ENCODE measurements at regions not wholly inside any gene's neighbourhood (a gene's known extent, or its start where the extent isn't known, plus 50 kb on each side); places are given as distances from the start of the nearest gene placed in this dataset.

DNA sequence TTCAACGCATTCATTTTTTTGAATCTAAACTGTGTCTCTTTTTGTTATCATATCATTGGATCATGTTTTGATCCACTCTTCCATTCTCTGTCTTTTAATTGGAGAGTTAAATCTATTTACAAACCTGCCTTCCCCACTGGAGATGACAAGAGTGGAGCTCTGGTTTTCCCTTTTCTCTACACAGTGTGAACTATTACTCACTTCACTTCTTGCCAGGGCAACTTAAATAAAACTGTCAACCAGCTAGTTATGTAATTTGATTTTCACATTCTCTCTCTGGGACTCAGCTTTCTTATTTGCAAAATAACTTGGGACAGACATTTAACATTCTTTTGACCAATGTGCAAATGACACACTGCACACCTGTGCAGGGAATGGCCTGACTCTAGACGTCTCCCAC is 230.8 kb upstream of the CST7 start:
- DNase-seq (ENCODE audit: low read depth), result no peak

DNA sequence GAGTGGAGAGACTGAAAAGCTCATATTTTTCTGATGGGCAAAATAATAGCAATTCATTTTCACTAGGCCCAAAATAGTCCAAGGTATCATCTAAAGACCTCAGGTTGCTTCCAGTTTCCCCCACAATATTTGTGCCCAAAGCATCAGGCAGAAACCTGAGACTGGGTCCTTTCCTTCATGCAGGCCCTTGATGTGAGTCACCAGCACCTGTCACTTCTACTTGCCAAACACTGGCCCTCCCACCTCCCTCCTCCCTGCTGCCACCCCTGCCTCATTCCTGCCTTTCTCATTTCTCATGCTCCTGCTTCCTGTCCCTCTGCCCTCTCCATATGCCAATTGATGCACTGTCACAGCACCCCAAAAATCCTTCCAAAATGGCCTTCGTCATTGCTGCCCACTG is 230.4 kb upstream of the CST7 start:
- DNase-seq (ENCODE audit: low read depth), result no peak

- no peak for DNase-seq (ENCODE audit: low read depth)
Measured at GRCh38 chr20:24720957-24721356, 228.1 kb upstream of the CST7 start.

DNA sequence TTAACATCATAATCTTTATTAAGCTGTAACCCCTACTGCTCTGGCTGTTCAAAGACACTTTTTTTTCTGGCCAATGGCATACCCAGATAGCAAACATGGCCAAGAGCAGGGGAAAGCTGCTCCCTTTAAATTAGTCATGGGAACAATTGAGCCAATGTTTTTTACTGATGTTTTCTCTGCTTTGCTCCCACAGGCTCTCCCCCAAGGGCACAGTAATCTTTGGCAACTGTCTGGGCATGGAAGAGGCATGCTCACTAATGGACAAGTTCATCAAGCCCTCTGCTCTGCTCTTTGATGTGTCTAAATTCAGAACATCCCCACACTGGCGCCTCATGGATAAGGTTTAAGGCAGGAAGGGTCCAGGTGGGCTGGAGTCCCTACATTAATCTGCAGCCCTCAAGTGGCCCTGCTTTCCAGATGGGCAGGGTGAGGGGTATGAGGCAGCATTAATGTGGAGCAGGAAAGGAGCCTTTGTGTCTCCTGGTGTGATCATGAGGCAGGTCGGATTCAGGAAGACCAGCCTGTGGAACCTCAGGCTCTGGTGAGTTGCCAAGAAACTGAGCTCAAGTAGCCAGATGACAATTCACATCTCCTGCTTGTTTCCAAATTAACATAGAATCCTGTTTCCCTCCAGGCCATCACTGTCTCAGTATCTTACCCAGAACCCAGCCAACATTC is 227.0 kb upstream of the CST7 start:
- DNase-seq (ENCODE audit: low read depth), result no peak

DNA sequence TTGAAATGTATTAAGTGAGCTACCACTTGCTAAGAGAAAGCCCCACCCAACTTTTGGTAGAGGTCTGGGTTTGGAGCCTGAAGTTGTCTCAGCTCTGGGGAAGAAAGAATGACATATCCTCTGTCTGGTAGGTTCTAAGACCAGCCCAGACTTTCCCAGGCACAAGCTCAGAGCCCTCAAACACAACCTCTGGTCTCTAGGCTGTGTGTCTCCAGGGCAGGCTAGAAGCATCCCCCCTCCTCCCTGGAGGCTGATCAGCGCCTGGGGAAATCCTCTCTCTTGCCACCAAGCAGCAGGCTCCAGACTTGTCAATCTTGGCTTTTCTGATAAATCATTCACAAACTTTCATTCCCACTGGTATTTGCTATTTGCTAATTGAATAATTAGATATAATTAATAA is 226.5 kb upstream of the CST7 start:
- no peak for DNase-seq (ENCODE audit: low read depth)

DNA sequence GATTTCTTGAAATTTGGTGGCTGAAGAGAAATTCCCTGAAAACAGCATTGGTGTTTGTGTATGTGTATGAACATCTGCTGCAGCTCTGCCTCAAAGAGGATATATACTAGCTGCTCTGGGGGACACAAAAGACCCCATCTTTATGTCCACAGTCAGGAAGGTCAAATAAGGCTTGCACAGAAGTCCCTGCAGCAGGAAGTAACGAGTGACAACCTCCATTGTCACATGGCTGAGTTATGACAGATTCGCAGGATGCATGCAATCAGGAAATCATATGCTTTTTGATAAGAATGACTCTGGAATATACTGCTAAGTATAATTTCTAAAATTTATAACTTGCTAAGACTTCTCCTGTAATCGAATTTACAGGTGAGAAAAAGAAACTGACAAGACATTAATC is 225.9 kb upstream of the CST7 start:
- DNase-seq (ENCODE audit: low read depth), result no peak

DNA sequence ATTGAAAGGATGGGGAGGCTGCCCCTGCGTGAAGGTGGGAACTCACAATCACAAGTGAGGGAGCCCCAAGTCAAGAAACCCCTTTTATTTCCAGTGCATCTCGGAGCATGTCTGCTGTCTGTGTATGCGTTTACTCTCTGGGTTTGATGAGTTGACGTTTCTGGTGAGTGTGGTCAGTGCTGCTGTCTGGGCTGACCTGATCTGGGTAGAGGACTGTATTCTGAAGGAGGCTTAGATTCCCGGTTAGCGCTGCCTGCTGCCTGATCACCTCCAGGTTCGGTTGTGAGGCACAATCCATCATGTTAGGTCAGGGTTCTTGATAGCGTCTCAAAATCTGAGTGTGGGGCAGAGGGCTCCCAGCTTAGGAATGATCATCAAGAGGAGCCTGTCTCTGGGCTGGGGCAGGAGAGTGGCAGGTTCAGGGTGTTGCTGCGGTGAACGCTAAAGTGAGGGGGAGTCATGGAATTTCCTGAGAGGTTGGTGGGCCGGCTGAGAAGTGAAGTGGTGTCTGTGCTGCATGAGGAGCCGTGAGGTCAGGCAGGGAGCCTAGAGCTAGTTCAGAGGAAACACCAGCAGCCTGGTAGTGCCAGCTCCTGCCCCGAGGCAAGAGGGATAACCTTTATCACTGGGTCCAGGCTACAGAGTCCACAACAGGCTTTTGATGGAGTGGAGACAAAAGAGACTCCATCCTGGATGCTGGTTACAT is 225.3 kb upstream of the CST7 start:
- DNase-seq (ENCODE audit: low read depth), result no peak

- DNase-seq (ENCODE audit: low read depth), result no peak
Measured at GRCh38 chr20:24724982-24725533, 224.0 kb upstream of the CST7 start.

DNA sequence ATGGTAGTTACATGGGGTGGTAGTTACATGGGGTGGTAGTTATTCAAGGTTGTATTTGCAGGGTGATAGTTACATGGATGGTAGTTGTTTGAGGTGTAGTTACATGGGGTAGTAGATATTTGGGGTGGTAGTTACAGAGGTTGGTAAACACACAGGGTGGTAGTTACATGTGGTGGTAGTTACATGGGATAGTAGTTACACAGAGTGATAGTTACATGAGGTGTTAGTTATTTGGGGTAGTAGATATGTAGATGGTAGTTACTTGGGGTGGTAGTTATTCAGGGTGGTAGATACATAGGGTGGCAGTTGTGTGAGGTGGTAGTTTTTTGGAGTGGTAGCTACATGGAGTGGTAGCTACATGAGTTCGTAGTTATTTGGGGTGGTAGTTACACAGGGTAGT is 221.3 kb upstream of the CST7 start:
- no peak for DNase-seq (ENCODE audit: low read depth)

GRCh38 chr20:24729896-24730605 is 219.0 kb upstream of the CST7 start:
- no peak for DNase-seq (ENCODE audit: low read depth)

- no peak for DNase-seq (ENCODE audit: low read depth)
Measured at GRCh38 chr20:24730750-24731149, 218.3 kb upstream of the CST7 start.

GRCh38 chr20:24731312-24731711 is 217.8 kb upstream of the CST7 start:
- DNase-seq (ENCODE audit: low read depth), result no peak

DNA sequence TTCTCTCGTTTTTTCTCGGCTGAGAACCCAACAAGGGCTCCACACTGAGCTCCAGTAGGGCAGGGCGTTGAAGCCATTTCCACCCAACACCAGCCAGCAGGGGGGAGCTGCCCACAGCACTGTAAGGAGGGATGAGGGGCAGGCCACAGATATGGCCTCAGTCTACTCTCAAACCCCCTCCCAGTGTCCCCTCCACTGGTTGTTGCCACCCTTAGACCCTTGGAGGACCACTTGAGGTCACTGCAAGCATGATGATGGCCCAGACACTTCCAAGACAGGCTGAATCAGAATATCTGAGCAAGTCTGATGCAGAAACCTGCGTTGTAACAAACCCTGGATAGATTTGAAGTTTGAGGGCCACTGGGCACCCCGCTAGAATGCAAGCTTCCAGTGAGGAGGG is 217.0 kb upstream of the CST7 start:
- DNase-seq (ENCODE audit: low read depth), result no peak

- DNase-seq (ENCODE audit: low read depth), result no peak
Measured at GRCh38 chr20:24732599-24732998, 216.5 kb upstream of the CST7 start.

DNA sequence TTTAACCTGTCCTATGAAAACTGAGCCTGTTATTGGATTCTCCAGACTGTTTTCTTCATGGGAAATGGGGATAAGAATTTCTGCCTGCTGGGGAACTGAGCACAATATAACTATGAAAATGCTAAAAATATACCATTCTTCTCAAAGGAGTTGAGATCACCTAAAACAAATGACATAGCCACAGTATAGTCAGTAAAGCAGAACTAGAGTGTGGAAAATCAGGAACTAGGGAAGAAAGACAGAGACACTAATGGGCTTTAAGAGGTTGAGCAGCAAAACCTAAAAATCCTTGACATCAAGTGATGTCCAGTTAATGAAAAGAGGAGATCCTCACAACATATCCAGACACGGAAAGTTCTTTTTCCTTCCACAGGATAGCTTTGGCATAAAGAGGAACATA is 215.7 kb upstream of the CST7 start:
- DNase-seq (ENCODE audit: low read depth), result no peak

DNA sequence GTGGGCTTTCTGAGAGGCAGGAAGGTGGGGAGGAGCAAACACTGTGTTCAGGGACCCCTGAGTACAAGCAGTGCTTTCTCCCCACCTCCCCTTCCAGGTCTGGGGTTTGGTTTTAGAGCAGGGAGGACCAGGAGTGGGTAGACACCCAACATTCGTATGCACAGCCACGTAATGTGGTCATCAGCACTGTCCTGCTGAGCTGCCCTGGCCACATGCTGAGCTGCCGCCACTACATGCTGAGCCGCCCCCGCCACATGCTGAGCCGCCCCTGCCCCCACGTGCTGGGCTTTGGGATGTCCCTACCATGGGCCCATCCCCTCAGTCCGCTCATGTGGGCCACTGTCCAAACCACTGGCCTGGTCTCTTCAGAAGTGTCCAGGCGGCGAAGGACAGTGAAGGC is 214.9 kb upstream of the CST7 start:
- no peak for DNase-seq (ENCODE audit: low read depth)

DNA sequence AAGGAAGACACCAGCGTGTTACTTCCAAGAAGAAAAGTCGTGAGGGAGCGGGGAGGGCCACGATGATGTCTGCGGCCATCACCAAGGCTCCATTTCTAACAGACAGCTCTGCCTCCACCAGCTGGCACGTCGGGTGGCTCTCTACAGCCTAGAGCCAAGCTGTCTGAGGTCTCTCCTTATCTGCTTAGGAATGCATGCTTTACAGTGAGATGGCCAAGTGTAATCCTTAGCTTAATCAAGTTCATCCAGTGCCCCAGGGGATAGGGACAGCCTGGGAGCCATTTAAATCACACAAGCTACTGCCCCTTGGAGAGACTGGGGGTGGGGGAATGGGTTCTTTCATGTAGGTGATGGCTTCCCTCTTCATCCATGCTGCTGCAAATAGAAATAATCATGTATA is 213.8 kb upstream of the CST7 start:
- peak; percentile 27 for DNase-seq (ENCODE audit: low read depth)

DNA sequence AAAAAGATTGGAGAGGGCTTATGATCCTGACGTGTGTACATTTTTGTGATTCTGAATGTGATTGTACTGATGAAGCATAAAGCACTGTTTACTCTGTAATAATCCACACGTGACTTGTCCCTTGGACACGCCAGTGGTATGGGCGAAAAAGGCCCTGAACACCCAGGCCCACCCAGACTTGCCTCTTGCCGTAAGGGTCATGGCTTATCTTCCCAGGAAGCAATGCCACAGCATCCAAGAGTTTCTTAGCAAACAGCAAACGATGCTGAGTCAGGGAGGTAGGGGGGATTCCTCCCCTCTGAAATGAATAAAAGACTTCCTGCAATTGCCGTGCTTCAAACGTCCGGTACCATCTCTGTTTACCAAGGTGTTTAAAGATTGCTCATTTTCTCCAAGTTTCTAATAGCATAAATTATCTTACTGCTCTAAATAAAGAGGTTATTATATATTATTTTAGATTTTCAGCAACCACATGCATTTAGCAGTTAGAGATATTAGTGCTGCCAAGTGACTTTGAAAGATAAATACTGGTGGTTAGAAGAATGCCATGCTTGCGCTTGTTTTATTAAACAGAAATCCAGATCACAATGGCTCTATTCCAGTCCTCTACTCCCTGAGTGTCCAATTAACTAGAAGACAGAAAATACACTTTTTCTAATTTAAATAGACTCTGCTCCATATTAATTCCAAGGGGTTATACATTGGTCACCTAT is 212.8 kb upstream of the CST7 start:
- peak; percentile 42 for DNase-seq (ENCODE audit: low read depth)

DNA sequence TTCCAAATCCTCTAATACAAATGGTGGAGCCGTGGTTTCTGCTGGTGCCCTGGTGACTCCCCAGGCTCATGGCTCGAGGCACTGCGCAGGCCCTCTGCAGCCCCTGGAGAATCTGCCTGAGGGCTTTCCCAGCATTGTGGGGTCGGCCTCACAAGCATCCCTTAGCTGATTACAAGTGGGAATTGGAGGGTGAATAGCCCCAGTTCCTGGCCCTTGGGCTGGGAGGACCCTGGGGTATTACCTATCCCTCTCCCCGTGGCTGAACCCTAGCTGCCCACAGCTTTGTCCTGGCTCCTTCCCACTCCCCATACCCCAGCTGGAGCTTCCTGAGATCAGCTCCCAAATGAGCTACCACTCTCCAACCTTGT is 212.2 kb upstream of the CST7 start:
- DNase-seq (ENCODE audit: low read depth), result no peak

DNA sequence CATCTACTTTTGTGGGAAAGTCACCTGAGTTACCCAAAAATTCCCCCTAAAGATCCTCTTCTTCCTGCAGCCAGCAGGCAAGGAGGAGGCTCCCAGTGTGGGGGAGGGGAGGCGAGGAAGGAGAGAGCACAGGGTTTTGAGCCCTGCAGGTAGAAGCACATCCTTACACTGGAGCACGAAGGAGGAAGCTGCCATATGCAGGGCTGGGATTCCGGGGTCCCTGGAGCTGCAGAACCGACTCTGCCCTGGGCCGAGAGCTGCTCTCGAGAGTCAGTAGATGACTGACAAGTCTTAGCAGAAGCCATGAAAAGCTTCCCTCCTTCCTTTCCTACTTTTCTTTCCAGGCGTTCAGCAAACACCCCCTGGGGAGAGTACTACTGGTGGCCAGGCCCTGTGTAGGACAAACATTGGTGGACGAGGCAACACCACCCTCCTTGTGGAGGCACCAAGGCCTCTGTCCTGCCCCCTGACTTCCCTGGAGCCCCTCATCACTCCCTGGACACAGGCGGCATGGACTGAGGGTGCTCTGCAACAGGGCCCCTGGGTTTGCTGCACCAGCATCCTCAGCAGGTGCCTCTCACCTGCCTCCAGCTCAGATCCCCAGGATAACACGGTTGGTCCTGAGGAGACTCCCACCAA is 211.7 kb upstream of the CST7 start:
- DNase-seq (ENCODE audit: low read depth), result no peak

DNA sequence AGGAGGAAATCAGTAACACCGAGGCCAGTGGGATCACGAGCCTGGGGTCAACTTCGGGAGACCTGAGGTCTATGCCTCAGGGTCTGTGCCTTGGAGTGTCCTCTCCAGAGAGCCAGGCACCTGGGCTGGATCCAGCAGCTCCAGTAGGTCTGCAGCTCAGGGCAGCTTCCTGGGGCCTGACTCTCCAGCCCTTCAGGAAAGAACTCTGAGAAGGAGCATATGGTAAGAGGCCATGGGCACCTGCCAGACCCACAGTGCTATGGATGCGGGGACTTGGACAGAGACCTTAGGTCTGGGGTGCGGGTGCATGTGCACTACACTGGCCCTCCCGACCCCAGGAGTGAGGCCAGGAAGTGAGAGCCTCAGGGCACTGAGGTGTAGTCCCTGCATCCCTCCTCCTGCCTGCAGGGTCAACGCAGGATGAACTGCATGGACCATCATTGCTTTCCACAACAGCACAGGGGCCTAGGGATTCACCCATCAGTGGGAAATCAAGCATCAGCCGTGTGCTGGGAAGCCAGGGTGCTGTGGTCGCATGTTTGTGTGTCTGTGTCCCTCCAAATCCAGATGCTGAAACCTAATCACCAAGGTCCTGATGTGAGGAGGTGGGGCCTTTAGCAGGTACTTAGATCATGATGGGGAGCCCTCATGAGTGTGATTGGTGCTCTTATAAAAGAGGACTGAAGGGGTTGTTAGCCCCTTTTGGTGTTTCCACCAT is 210.9 kb upstream of the CST7 start:
- DNase-seq (ENCODE audit: low read depth), result no peak
